ENCODE measurements at regions not wholly inside any gene's neighbourhood (a gene's known extent, or its start where the extent isn't known, plus 50 kb on each side); places are given as distances from the start of the nearest gene placed in this dataset.
"Not testable (repeated sequence)": the region's sequence is repeated elsewhere in the genome, so short reads cannot be mapped to it uniquely, and the experiment has no call there.

DNA sequence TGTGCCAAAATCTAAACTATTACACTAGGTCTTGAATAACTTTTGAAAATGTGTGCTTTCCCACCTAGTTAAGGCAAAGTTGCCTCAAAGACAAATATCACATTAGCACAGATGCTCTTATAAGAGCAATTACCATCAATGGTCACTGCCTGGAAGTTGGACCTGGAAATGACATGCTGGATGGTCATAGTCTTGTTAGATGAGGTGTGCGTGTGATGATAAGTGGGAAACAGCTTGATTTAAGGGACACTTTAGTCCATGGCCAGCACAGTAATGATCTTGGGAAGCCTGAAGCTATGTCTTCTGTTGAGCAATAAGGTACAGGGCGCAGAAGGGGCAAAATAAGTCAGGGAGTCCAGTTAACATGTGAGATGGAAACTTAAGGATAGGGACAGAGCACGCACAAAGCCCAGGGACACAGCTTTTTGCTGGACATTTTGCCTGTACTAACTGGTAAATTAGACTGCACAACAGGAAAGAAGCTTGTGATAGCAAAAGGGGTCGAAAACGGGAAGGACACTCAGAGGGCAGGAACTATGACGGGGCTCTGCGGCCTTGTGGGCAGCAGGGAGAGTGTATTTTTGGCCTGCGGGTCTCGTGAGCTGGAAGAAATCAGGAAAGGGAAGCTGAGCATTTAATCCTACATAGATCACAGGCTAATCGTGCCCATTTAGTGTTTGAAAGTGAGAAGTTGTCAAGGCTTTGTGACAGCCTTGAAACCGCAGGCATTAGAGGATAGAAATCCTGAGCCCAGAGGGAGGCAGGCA is 66.7 kb upstream of the BMP2 start:
- no peak overlapping the region for H3K4me3 ChIP-seq (ENCODE audit: low read depth, low read length)
- DNase-seq (ENCODE audit: low read depth, low spot score): no peak
- ChIA-PET POLR2A (no interaction called here), CTCF (interaction anchor here (0.8 to 1.0 kb wide), 2 partner anchors 17 to 65 kb away, joined by 3 read pairs; no protein-coding TSS in a partner anchor)
- TF ChIP-seq, protein P1, sequence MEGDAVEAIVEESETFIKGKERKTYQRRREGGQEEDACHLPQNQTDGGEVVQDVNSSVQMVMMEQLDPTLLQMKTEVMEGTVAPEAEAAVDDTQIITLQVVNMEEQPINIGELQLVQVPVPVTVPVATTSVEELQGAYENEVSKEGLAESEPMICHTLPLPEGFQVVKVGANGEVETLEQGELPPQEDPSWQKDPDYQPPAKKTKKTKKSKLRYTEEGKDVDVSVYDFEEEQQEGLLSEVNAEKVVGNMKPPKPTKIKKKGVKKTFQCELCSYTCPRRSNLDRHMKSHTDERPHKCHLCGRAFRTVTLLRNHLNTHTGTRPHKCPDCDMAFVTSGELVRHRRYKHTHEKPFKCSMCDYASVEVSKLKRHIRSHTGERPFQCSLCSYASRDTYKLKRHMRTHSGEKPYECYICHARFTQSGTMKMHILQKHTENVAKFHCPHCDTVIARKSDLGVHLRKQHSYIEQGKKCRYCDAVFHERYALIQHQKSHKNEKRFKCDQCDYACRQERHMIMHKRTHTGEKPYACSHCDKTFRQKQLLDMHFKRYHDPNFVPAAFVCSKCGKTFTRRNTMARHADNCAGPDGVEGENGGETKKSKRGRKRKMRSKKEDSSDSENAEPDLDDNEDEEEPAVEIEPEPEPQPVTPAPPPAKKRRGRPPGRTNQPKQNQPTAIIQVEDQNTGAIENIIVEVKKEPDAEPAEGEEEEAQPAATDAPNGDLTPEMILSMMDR (IDR thresholded peaks at IDR 0.05; ENCODE audit: insufficient read depth, low read length, missing control alignments): no peak

DNA sequence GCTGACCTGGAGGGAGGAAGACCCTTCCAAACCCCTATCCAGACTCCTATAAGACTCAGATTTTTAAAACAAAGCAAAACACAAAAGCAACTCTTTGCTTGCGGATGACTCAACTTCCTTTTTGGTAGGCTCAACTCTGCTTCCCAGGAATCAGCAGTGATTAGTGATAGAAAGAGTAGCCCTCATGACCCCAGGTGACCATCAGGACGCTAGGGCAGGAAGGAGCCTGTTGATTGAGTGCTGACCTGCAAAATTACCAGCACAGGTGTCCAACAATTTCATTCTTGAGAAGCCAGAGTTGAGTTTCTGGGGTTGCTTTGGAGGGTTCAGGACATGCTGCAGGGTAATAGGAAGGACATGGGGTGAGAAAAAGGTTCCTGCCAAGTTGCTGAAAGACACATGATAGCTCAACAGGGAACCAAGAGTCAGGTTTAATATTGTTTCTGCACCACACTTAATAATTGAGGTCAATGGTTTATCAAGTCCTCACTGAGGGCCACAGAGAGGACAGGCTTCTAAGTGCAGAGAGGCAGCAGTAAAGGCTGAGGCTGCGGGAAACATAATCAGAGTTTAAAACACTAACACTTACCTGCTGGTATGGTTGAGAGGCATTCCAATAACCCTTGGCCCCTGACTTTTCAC is 67.4 kb upstream of the BMP2 start:
- ChIA-PET CTCF (interaction anchor here (0.8 to 1.0 kb wide), 2 partner anchors 16 to 66 kb away, joined by 3 read pairs; no protein-coding TSS in a partner anchor), POLR2A (no interaction called here)
- H3K4me3 ChIP-seq (ENCODE audit: low read depth, low read length): no peak overlapping the region
- TF ChIP-seq, protein P1 (IDR thresholded peaks at IDR 0.05; ENCODE audit: insufficient read depth, low read length, missing control alignments): no peak
- no peak for DNase-seq (ENCODE audit: low read depth, low spot score)

DNA sequence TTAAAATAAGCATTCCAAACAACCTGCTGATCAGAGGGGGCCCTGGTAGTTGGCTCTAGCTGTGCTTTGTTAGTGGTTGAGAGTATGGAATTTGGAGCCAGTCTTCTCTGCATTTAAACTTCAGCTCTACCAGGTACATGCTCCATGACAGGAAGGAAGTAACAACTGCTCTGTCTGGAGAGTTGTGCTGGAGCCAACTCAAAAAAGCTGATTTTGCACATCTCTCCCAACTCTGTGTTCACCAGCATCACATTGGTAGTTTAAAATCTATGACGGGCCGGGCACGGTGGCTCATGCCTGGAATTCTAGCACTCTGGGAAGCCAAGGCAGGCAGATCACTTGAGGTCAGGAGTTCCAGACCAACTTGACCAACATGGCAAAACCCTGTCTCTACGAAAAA is 68.8 kb upstream of the BMP2 start:
- DNase-seq (ENCODE audit: low read depth, low spot score): no peak
- TF ChIP-seq, protein P1 (IDR thresholded peaks at IDR 0.05; ENCODE audit: insufficient read depth, low read length, missing control alignments): no peak
- no peak overlapping the region for H3K4me3 ChIP-seq (ENCODE audit: low read depth, low read length)
- ChIA-PET CTCF (no interaction called here), POLR2A (no interaction called here)

GRCh38 chr20:6698056-6698455 is 69.4 kb upstream of the BMP2 start:
- ChIA-PET POLR2A (interaction anchor here (0.6 kb wide), 1 partner anchor 429 kb away, joined by 4 read pairs; no protein-coding TSS in a partner anchor), CTCF (no interaction called here)
- no peak overlapping the region for H3K4me3 ChIP-seq (ENCODE audit: low read depth, low read length)
- TF ChIP-seq, protein P1 (IDR thresholded peaks at IDR 0.05; ENCODE audit: insufficient read depth, low read length, missing control alignments): no peak
- no peak for DNase-seq (ENCODE audit: low read depth, low spot score)

GRCh38 chr20:6697228-6697972 is 70.1 kb upstream of the BMP2 start:
- ChIA-PET CTCF (interaction anchor here (0.6 kb wide), 1 partner anchor 94 kb away, joined by 3 read pairs; no protein-coding TSS in a partner anchor), POLR2A (no interaction called here)
- DNase-seq (ENCODE audit: low read depth, low spot score): no peak
- TF ChIP-seq, protein P1 (IDR thresholded peaks at IDR 0.05; ENCODE audit: insufficient read depth, low read length, missing control alignments): no peak
- no peak overlapping the region for H3K4me3 ChIP-seq (ENCODE audit: low read depth, low read length)

- ChIA-PET POLR2A (no interaction called here), CTCF (no interaction called here)
- no peak overlapping the region for H3K4me3 ChIP-seq (ENCODE audit: low read depth, low read length)
- DNase-seq (ENCODE audit: low read depth, low spot score): no peak
- TF ChIP-seq, protein P1 (IDR thresholded peaks at IDR 0.05; ENCODE audit: insufficient read depth, low read length, missing control alignments): no peak
Observed at GRCh38 chr20:6696001-6696400, 71.5 kb upstream of the BMP2 start.

GRCh38 chr20:6693808-6694198 is 73.7 kb upstream of the BMP2 start:
- POLR2A ChIA-PET; H3K4me3 ChIP-seq (ENCODE audit: low read depth, low read length); DNase-seq (ENCODE audit: low read depth, low spot score): not testable (repeated sequence)
- CTCF ChIA-PET: interaction anchor here (1.0 to 1.3 kb wide), 2 partner anchors 11 to 71 kb away, joined by 3 read pairs; no protein-coding TSS in a partner anchor

Measured in AG04449 (cell line).